ENCODE measurements at regions not wholly inside any gene's neighbourhood (a gene's known extent, or its start where the extent isn't known, plus 50 kb on each side); places are given as distances from the start of the nearest gene placed in this dataset.
"Not testable (repeated sequence)": the region's sequence is repeated elsewhere in the genome, so short reads cannot be mapped to it uniquely, and the experiment has no call there.

DNA sequence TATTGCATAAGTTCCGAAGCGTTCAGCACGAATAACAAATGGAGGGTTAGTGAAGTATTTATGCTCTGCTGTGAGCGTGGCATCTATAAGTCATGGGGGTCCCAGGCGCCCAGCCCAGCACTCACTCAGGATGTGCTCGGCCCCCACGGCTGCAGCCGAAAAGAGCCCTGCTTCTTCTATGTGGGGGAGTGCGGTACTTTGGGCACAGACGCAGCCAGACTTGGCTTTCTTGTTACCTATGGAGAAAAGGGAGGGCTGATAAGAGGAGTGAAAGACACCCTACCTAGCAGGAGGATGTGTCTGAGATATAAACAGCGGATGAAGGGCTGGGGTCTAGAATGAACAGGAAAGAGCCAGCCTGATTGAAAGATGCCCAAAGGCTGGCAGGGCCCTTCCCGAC is 51.4 kb downstream of the MRPL36 start:
- DNase-seq (ENCODE audit: low read depth), result no peak

DNA sequence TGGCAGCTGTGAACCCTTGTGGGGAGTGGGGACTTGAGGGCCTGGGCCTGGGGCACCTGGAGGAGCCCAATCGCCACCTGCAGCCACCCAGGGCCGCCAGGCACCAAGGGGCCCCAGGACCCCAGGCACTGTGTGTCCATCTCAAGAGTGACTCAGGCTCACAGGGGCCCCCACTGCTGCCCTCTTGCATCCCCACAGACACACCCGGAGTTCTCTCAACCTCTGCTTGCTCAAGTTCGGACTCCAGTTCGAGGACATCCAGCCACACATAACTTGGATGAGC is 51.9 kb downstream of the MRPL36 start:
- no peak for DNase-seq (ENCODE audit: low read depth)

DNA sequence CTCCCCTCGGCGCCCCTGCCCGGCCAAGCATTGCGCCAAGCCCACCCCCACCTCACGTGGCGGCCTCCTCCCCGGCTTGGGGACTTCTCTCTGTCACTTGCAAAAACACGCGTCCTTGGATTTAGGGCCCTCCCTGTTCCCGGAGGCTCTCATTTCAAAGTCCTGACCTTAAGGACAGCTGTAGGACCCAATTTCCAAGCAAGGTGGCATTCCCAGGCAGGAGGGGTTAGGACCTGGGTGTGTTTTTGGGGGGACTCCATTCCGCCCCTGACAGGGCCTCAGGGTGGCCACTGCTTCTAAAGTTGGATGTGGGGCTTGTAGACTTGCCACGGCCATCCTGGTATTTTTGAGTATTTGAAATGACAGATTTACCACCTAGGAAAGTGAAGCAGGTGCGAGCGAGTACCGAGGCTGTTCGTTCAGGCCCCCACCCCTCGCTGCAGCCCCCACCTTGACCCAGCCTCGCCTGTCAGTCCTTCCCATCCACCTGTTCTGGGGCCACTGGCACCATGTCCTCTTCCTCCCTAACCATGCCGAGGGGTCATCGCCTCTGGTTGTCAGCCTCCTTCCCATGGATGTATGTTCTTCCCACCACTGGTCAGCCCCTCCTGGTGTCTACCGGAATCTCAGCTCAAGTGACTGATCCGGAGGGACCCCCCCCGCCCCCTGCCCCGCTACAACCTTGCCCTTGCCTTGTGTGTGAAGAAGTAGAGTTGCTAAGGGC is 52.4 kb downstream of the MRPL36 start:
- no peak for DNase-seq (ENCODE audit: low read depth)

DNA sequence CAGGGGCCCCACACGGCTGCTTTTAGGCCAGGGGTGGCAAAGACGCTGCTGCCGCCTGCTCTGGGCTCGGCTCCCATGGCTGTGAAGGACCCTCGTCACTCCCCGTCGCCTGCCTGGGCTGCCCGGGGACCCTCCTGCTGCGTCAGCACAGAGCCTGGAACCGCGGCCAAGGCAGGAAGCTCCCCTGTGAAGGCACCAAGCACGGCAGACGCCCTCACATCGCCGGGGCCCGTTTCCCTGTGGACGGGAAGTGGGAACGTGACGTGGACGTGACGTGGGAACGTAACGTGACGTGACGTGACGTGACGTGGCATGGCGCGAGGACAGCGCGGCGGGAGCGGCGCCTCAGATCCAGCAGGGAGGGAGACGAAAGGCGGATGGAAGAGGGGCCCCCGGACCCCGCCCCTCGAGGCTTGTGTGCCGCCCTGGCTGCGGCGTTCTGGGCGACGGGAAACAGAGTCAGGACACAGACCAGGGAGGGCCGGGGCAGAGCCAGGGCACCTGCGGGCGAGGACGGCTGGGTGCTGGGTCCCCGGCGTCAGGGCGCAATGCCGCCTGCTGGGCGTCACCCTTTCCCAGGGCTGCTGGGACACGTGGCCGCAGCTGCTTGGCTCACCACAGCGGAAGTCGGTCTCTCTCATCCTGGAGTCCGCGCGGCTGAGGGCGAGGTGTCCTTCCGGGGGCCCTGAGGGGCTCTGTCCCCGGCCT is 53.1 kb downstream of the MRPL36 start:
- no peak for DNase-seq (ENCODE audit: low read depth)

DNA sequence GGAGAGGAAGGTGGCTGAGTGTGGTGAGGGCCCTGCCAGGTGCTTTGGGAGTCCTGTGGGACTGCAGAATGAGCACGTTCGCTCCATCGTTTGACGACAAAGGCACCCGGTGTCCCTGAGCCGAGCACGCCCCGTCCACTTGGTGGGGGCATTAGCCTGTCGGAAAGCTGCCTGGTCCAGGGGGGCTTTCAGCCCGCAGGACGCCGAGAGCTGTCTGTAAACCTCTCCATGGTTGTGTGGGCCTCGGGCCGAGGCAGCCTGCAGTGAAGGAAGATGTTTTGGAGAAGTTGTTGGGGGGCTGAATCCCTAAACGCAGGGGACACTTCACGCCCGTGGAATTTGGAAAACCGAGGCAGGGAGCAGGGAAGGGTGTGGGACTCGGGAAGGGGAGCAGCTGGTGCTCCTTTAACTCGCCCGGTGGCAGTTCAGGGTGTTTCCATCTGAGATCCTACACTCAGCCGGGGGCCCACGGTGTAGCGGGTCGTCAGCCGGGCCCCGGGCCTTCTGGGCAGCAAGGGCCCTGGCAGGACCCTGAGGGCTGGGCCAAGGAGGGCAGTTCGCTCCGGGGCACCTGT is 53.8 kb downstream of the MRPL36 start:
- no peak for DNase-seq (ENCODE audit: low read depth)

DNA sequence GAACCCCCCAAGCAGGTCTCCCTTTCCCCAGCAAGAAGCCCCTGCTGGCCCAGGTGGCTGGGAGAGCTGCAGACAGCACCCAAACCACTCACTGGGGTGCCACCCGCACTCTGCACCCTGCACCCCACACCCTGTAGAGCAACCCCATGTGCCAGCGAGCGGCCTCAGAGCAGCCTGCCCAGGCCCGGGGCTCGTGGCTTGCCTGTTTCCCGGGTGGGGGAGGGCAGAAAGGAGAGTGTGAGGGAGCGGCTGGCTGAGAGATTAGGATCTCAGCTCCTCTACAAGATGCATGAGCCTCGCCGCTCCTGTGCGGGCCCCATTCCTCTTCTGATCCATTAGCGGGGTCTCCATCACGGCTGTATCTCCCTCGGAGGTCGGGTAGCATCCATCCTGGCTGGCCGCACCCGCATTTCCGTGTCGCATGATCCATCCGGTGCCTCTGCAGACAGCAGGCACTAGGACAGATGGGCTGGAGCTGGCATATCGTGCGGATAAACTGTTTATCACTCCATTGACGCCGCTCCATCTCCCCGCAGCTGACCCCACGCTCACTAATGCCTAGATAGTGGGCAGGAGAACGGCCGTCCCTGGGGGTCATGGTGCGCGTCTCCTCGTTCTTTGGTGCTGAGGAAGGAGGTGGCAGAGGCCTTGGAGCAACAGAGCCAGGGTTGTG is 54.4 kb downstream of the MRPL36 start:
- no peak for DNase-seq (ENCODE audit: low read depth)

DNA sequence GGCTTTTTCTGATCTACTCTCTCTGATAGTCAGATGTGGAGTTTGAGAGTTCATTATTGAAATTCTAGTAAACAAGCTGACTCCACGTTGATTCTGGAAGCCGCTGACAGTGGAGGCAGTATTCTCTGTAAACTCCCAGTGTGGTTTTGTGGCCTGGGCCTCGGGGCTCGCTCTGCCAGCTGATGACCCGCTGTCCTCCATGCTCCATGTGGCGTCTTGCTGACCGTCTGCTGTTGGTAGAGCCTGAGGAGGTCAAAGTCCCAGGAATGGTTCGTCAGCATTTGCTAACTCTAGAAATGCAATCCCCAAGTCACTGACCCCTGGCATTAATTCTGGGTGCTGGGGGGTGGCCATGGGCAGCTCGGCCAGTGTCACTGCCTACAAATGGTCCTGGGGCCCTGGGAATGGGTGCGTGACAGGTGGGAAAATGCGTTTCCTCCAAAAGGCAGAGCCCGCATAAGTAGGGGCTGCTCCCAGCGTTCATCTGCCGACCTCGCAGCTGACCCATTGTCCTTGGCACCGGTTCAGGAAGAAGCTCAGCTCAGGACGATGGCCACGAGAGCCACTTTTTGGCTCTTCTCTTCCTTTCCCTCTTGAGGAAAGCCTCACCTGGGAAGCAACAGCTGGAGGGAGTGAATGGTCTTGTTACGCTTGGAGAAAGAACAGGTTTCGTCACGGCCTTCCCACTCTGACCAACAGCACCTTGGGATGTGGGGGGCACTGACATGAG is 55.1 kb downstream of the MRPL36 start:
- DNase-seq (ENCODE audit: low read depth), result no peak

DNA sequence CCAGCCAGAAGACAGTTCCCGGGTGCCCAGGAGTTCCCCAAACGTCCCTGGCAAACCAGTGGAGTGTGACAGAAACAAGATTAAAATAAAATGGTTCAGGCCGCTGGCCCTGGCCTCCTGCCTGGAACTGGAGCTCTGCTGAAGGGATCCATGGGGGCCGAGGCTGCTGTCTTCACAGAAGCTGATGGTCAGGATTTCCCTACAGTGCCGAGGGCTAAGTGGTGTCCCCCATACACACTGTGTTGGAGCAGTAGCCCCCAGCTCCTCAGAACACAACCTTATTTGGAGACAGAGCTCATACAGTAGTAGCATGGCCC is 55.9 kb downstream of the MRPL36 start:
- DNase-seq (ENCODE audit: low read depth), result no peak

DNA sequence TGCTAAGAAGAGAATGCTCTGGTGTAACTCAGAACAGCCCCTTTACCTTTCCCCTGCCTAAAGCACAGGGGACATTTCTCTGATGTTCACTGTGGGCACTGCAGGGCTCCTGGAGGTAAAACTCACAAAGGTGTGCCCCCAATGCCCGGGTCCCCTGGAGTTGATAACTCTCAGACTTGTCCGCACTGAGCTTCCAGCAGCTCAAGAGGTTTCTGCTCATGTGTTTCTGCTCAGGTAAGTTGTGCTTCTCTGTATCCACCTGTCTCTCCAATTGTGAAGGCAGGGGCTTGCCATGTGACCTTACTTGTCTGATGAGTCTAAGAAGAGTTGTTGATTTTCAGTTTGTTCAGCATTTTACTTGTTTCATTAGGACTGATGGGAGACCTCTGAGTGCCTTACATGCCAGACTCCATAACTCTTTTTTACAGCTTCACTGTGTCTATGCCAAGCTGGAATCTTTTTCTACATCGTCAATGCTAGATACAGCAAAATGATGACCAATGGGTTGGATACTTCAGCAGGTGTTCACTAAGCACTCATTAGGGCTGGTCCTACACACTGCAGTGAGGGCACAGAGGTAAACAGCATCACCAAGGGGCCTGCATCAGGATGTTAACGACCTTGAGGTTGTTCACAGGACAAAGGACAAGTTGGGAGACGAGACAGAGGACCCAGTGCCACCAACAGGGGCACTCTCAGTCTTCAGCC is 56.4 kb downstream of the MRPL36 start:
- DNase-seq (ENCODE audit: low read depth), result no peak

DNA sequence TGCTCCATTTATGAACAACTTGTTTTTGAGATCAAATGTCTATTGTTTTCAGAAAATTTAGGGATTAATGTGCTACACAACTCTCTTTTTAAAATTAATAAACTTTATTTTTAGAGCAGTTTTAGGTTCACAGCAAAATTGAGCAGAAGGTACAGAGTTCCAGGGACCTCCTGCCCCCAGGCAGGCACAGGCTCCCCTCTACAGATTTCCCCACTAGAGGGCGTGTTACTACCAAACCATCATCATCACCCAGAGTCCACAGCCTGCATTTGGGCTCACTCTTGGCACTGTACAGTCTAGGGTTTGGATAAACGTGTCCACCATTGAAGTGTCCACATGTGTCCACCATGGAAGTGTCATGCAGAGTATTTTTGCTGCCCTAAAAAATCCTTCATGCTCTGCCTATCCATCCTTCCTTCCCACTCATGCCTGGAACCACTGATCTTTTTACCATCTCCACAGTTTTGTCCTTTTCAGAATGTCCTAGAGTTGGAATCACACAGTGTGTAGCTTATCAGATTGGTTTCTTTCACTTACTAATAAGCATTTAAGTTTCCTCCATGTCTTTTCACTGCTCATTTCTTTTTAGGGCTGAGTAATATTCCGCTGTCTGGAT is 61.7 kb downstream of the MRPL36 start:
- DNase-seq (ENCODE audit: low read depth), result no peak

DNA sequence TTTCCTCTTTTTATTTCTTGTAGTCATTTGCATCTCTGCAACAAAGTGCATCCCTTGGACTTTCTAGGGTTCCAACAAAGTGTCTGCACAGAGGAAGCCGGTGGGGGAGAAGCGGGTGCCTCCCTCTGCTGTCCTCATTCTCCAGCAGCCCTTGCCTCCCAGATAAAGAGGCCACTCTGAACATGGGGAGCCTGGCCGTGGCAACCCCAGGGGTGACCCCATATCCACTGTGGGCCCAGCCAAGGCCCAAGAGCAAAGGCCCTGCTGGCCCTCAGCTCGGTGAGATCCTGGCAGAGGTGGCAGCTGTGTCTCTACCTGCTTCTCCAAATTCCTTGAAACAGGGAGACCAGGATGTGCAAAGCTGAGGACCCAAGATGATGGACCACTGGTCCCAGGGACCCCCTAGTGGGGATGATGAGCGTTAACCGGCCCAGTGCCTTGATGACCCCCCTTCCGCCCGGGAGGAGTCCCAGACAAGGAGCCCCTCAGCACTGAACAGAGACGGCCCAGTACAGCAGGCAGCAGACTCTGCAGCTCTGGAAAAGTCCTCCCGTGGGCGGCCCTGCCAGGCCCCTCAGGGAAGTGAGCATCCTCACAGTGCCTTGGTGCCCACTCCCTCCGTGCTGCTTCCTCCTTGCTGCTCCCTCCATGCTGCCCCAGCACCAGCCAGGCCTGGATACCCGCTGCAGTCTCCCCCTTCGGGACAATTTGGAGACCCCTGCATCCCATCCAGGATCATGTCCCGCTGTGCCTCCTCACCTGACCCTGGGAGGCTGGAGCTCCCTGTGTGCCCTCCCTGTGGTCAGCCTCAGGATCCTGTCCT is 62.5 kb downstream of the MRPL36 start:
- no peak for DNase-seq (ENCODE audit: low read depth)

DNA sequence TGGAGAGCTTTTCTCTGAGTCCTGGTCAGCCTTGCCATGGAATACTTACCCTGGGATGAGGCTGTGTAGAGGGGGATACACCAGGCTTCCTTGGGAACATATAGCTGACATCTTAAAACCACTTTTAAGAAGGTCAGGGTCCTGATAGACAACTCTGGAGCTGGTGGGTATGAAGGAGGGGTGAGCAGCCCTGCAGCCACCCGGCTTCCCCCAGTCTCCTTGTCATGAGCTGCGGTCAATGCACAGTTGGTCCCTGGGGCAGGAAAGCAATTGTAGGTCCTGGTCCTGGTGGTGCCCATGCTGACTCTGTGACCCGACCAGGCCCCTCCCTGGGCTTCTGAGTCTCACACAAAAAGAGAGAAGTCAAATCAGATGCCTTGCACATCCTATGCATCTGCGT is 63.6 kb downstream of the MRPL36 start:
- no peak for DNase-seq (ENCODE audit: low read depth)

DNA sequence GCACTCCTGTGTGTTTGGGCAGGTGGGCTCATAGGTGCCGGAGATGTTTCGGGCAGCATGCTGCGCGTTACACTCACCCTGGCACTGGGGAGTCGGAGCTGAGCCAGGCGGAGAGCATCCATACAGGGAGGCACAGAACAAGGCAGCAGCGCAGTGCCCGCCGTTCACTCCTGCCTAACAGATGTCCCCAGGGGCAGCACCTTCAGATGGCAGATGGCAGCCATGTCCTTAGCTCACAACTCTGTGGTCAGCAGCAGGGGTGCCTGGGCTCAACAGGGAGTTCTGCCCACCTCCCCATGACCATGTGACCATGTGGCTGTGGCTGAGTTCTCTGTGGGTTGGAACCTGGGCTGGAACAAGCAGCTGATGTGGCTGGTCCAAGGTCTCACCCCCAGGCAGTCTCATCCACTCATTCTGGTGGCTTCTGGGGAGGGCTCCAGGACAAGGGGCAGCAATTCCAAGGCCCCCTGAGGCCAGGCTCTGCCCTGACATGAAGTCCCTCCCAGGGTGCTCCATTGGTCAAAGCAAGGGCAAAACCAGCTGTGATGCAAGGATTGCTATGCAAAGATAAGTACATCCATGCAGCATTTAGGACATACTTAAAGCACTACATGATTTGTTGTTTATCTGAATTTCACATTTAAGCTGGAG is 64.2 kb downstream of the MRPL36 start:
- DNase-seq (ENCODE audit: low read depth), result no peak

DNA sequence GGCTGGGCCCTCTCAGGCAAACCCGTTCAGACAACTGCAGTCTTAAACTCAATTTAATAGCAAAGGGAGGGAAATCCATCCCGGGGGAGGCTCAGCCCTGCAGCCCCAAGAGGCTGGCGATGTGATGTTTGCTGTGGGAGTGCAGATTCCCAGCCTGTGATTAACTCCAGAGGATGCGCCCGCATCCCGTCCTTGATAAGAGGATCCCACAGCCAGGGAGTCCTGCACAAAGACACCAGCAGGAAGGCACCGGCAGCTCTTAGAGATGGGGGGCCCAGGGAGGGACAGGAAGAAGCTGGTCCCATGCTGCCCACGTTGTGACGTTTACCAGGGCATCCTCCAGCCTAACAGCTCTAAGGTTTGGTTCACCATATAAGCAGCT is 64.7 kb downstream of the MRPL36 start:
- DNase-seq (ENCODE audit: low read depth), result no peak

DNA sequence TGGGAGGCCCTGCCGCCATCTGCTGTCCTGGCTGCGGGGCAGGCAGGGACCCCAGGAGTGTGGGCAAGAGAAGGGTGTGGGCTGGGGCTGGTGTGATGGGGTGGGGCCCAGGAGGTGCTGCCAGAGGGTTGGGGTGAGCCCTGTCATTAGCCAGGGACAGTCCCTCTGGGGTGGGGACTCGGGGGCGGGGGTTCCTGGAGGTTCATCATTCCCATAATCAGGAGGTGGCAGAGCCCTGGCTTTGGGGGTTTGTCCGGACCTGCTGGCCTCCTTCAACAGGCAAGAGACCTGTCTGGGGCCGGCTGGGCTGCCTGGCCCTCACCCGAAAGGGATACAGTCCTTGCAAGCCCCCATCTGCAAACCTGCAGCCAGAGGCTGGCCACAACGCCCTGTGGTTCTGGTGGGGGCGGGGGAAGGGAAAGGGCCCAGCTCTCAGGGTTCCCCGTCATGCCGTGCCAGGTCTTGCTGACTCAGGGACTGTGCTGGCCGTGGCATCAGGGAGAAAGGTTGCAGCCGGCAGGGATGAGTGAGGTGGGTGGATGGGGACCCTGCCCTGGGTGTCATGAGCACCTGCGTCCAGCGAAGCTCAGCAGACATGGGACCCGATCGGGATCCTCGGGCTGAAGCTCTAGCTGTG is 65.2 kb downstream of the MRPL36 start:
- DNase-seq (ENCODE audit: low read depth), result no peak

DNA sequence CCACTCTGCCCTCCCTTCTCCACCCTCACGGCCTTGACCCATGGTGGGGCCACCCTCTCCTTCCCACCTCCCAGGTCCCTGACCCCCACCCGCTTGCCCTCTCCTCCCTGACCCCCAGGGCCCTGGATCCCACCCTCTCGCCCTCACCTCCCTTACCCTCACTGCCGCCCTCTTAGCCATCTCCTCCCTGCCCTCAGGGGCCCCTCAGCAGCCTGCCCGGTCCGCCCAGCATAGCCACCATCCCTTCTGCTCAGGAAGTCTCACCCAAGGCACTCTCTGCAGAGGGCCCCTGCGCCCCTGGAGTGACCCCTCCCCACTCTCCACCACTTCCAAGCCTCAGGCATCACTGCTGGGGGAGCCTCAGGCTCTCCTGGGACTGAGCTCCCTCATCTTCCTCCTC is 66.3 kb downstream of the MRPL36 start:
- DNase-seq (ENCODE audit: low read depth), result no peak

DNA sequence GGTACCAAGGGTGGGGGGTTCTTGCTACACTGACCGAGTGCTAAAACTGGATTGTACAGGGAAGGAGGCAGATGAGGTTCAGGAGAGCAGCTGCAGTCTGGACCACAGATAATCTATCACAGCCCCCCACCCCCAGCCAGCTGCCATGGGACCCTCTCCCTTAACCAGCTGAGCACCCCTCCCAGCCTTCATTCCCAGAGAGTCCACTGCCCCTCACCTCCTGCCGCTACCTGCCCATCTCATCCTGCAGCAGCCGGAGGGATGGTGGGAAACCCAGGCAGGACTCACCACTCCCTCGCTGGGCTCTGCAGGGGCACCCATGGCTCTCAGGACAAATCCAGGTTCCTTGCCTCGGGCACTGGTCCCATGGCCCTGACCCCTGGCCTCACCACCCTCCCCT is 66.7 kb downstream of the MRPL36 start:
- no peak for DNase-seq (ENCODE audit: low read depth)

DNA sequence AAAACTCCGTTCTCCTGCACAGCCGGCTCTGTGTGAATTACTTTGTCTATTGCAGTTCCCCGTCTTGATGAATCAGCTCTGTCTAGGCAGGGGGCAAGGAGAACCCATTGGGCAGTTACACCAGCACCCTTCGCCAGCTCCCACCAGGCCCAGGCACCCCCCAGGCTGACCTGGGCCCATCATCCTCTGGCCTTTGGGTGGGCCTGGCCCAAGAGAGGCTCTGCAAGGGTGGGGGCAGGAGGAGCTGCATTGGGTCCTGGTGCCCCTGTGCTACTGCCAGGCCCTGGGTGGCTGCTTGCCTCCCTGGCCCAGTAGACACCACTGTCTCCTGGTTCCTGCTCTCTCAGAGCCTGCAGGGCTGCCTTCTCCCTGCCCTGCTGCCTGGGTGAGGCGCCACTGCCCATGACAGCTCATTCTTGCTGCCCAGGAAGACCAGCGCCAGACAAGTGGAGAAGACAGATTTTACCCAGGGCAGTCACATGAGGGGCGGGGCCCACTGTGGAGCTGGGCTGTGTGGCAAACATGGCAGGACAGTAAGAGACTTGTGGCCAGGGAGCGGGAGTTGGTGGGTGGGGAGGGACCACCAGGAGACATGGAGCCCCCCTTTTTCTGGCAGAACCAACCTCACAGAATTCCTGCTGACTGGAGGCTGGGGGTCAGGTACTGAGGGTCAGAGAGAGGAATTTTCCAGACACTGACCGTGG is 67.2 kb downstream of the MRPL36 start:
- no peak for DNase-seq (ENCODE audit: low read depth)

DNA sequence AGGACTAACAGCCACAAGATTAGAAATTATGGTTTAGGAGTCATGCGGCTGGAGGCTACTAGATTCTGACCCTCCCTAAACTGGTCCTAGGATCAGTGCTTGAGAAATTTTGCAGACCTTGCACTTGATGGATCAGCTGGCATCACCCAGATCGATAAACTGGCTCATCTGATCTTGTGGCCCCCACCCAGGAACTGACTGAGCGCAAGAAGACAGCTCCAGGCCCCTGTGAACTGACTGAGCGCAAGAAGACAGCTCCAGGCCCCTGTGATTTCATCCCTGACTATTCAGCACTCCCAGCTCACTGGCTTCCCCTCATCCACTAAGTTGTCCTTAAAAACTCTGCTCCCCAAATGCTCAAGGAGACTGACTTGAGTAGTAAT is 67.8 kb downstream of the MRPL36 start:
- DNase-seq (ENCODE audit: low read depth), result not testable (repeated sequence)
